GM23248 (cell line): ENCODE measurements at regions not wholly inside any gene's neighbourhood (a gene's known extent, or its start where the extent isn't known, plus 50 kb on each side); places are given as distances from the start of the nearest gene placed in this dataset.

Experiments used
- EZH2 ChIP-seq: fragments of 200-600 bp; sonication (generic); IDR thresholded peaks from 2 replicates; pipeline ENCODE4 v1.6.1; 2018; ENCODE audit warnings: antibody characterized with exemption, mild to moderate bottlenecking; ENCODE audit not compliant: insufficient read depth, poor library complexity, severe bottlenecking
- EZH2phosphoT487 ChIP-seq: fragments of 200-600 bp; sonication (generic); IDR thresholded peaks from 2 replicates; pipeline ENCODE4 v1.6.1; 2018; ENCODE audit warnings: antibody characterized with exemption, moderate library complexity, mild to moderate bottlenecking, low read depth; ENCODE audit not compliant: insufficient read depth

- TF ChIP-seq EZH2 (no peak), EZH2phosphoT487 (no peak)
These were observed 583.7 kb upstream of the LRFN5 start for GRCh38 chr14:41022932-41023331.
